Hepatocyte (in vitro differentiated cells): ENCODE measurements at regions not wholly inside any gene's neighbourhood (a gene's known extent, or its start where the extent isn't known, plus 50 kb on each side); places are given as distances from the start of the nearest gene placed in this dataset.

Source experiments
- EZH2 ChIP-seq: fragments of 200-600 bp; sonication (generic); IDR thresholded peaks from 2 replicates; pipeline ENCODE4 v1.6.1; 2016; ENCODE audit warnings: antibody characterized with exemption, mild to moderate bottlenecking, borderline replicate concordance
- EZH2phosphoT487 ChIP-seq: fragments of 200-600 bp; sonication (generic); IDR thresholded peaks from one replicate; pipeline ENCODE4 v1.6.1; 2018; ENCODE audit warnings: antibody characterized with exemption, mild to moderate bottlenecking, low read depth, moderate library complexity; ENCODE audit not compliant: unreplicated experiment, severe bottlenecking
- TF ChIP-seq, protein P1 (sequence below): fragments of 200-600 bp; sonication (generic); IDR thresholded peaks from 2 replicates; pipeline ENCODE4 v1.5.1; 2016; ENCODE audit warnings: antibody characterized with exemption, mild to moderate bottlenecking; ENCODE audit not compliant: poor library complexity

GRCh38 chr5:96113170-96113939 is 151.7 kb upstream of the ELL2 start:
- TF ChIP-seq, protein P1, sequence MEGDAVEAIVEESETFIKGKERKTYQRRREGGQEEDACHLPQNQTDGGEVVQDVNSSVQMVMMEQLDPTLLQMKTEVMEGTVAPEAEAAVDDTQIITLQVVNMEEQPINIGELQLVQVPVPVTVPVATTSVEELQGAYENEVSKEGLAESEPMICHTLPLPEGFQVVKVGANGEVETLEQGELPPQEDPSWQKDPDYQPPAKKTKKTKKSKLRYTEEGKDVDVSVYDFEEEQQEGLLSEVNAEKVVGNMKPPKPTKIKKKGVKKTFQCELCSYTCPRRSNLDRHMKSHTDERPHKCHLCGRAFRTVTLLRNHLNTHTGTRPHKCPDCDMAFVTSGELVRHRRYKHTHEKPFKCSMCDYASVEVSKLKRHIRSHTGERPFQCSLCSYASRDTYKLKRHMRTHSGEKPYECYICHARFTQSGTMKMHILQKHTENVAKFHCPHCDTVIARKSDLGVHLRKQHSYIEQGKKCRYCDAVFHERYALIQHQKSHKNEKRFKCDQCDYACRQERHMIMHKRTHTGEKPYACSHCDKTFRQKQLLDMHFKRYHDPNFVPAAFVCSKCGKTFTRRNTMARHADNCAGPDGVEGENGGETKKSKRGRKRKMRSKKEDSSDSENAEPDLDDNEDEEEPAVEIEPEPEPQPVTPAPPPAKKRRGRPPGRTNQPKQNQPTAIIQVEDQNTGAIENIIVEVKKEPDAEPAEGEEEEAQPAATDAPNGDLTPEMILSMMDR = no peak
- no peak for TF ChIP-seq EZH2
- no peak for TF ChIP-seq EZH2phosphoT487
